Stimulated activated CD4-positive, alpha-beta T cell treated with anti-CD3 and anti-CD28 coated beads, Interleukin-12 subunit alpha, Interleukin-12 subunit beta, amount 100 ng/mL, for 48 hours (primary cell): ENCODE measurements at regions not wholly inside any gene's neighbourhood (a gene's known extent, or its start where the extent isn't known, plus 50 kb on each side); places are given as distances from the start of the nearest gene placed in this dataset.
"Not testable (repeated sequence)": the region's sequence is repeated elsewhere in the genome, so short reads cannot be mapped to it uniquely, and the experiment has no call there.

Experiments used
- DNase-seq, 3 donors: peaks; one replicate each; pipeline ENCODE4 v3.0.0-alpha.2; 2020; ENCODE audit warnings: low read depth in 2 of 3, low spot score in 1 of 3

DNA sequence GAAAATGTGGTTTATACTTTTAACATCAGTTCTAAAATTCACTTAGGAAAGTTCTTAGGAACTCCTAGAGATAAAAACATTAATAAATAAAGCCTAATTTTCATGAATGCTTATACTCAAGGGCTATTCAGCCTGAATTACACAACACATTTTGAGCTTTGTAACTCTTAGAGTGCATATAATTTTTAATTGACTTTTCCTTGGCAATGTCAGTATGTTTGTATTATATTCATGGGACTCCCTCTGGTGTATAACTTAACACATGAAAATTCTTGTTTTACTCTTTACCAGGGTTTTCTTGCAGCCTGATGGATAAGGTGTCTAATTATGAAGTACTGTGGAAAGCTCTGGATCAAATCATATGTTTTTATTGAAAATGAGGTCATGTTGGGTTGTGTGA, 150.6 kb upstream of the HMGA2 start:
- DNase-seq: no peak

DNA sequence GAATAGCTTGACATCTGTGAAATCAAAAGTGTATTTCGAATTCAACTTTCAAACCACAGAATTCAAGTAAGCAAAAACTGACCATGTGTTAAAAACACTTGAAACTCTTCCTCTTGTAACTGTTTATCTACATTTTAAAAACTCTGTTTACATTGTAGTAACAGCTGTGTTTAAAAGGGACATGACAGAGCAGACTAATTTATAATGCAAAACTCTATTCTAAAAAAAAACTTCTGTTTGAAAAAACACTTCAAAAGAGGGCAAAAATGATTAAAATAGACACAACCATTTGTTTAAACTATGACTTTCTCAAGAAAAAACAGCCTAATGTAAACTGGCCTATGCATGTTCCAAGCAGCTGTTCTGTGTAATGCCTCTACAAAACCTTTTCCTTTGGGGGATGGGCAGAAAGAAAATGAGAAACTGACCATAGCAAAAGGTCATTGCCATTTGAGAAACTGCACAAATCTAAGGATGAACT, 149.1 kb upstream of the HMGA2 start:
- no peak for DNase-seq

DNA sequence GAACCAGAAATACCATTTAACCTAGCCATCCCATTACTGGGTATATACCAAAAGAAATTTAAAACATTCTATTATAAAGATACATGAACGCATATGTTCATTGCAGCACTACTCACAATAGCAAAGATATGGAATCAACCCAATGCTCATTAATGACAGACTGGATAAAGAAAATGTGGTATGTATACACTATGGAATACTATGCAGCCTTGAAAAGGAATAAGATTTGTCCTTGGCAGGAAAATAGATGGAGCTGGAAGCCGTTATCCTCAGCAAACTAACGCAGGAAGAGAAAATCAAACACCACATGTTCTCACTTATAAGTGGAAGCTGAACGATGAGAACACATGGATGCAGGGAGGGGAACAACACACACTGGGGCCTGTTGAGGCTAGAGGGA, 146.1 kb upstream of the HMGA2 start:
- DNase-seq: not testable (repeated sequence)

DNA sequence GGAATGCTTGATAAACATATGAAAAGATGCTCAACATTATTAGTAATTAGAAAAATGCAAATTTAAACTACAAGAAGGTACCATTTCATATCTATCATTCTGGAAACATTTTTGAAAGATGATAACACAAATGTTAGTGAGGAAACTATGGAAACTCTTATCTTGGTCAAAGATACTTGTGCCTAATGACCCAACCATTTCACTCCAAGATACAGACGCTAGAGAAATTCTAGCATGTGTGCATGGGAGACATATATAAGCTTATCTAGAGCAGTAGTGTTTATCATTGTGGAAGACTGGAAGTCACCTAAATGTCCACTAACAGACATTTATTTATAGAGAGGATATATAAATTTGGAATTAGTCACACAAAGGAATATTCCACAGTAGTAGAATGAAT, 143.1 kb upstream of the HMGA2 start:
- DNase-seq: no peak

DNA sequence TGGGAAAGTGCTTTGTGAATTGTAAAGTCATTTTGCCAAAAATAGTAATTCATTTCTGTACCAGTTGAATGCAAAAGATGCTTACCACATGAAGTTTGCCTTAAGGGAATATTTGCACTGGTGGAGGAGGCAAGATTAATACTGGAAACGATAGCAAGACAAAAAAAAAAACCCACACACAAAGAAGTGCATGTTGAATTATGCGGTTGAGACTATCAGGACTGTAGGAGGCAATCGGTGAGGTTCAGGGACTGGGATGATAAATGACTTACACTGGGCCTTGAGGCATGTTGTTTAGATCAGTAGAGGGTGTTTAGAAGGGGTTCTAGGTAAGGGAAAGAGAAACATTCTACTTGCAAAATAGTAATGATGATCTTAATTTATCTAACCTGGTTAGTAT, 142.2 kb upstream of the HMGA2 start:
- DNase-seq: no peak

DNA sequence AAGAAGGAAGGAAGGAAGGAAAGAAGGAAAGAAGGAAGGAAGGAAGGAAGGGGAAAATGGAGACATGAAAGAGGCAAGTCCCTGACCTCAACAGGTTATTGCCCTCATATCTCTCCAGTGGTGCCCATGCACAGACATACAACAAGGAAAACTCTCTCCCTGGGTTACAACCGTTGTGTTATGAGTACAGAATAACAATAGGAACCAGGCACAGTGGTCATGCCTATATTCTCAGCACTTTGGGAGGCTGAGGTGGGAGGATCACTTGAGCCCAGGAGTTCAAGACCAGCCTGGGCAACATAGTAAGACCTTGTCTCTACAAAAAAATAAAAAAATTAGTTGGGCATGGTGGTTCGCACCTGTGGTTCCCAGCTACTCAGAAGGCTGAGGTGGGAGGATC, 139.4 kb upstream of the HMGA2 start:
- DNase-seq: no peak

DNA sequence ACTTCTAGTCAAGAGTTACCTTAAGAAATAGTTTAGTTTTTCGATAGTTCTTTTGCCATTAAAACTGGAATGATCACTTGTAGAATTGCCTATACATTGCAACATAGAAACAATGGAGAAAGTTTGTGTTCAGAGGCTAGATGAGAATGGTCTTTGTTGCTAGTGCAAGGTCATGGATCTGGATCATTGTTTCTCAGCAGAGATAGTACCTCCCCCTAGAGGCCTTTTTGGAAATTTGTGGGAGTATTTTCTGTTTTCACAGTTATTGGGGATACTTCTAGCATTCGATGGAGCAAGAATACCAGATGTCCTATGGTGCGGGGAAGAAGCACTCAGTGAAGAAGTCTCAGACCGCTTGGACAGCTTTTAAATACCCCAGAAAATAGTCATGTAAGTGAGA, 138.8 kb upstream of the HMGA2 start:
- DNase-seq: no peak

DNA sequence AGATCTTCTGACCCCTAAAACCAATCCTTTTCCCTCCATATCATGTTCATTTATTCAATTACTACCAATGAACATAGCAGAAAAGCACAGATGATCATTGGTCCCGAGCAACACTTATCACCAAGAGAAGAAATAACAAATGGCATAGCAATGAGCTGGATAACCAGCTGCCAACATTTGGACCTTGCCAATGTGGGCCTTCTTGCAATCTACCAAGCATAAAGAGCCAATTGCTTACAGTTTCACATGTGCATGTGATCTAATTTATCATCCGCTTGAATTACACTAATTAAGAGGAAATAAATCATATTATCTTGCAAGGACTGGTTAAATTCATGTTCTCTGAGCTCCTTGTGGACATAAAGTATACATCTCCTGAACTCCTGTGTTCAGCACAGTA, 134.8 kb upstream of the HMGA2 start:
- DNase-seq: no peak

DNA sequence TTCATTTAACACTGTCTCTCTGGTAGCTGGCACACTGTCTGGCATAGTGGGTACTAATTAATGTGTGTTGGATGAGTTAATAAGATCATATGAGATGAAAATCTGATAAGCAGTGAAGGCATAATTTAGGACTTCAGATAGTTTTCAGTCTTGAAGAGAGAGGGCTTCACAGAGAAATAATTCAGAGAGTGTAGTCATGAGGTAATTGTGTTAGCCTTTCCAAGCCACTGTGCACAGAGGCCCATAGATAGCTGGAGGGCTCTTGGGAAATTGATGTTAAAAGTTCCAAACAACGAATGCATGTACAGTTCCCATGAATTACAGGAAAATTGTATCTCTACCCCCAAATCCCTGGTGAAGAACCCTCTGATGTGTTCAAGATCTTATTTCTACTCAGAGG, 133.8 kb upstream of the HMGA2 start:
- no peak for DNase-seq

DNA sequence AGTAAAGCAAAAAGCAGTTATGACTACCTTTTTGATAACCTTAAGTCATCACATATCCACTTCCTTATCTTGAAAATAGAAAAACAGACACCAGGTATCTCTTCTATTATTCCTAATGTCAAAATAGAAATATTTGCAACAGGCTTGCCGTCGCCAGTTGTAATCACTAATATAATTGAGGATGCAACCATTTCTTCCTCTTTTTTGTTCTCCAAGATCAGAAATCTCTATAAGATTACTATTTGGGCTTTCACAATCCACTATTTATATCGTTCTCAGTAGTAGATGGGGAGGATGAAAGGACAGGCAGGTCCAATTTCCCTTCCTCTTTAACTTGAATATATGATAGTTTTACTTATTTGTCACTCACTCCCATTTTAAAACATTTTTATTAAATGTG, 130.2 kb upstream of the HMGA2 start:
- no peak for DNase-seq

DNA sequence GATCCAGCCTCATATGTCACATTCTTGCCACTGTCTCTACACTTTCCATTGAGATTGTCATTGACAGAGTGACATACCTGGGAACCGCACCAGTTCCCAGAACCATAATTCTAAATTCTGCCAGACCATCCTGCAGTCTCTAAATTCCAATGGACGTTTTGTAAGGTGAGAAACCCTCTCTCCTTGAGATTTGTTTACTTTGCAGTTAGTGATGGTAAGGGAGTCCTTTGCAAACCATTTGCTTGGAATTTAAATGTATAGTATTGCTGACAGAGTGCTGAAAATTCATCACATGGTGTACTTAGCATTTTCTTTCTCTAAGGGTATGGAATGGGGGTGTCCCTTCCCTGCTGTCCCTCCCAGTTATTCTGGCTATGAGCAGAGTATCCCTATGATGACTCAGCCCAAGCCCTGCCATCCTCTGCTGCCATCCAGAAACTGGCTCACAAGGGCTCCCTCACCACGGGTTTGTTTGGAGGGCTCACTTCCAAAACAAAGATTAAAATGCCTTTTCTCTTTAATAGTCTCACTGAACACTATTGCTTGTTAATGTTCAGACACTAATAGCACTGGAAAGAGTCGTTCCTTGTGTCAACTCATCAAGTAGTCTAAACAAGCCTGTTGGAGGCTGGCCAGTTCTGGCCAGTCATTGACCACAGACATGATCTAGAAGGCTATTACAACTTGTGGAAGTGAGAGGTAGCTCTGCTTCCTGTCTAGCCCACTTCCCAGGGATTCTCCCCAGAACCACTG, 129.0 kb upstream of the HMGA2 start:
- no peak for DNase-seq

DNA sequence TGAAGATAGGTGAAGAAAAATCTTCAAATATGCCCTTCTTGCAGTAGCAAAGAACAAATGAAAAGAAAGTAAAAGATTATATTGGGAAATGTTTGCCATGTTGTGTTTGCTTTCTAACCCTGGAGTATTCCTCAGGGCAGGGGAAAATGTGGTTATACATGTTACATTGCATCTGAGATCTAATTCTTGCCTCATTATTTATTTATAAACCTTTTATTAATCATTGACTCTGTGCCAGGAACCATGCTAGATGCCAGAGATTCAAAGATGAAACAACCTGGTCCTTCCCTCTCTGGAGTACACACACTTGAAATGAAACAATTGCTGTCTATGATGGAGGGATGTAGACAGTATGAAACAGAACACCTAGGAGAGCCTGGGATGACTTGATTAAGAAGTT, 128.1 kb upstream of the HMGA2 start:
- no peak for DNase-seq

DNA sequence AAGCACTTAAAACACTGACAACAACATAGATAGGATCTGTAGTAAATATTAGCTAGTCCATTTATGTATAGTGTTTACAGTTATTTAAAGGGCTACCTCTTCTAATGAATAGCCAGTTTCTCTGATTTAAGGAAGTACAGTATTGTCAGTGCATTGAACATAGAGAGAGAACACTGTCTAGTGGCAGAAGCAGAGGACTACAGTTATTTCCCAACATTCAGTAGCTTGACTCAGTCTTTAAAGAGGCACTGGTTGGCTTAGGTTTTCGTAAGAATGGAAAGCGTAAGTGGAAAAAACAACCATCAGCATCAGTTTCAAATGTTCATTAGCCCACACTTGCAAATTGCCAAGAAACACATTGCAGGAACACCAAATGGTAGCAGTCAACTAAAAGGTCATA, 125.0 kb upstream of the HMGA2 start:
- DNase-seq: no peak

DNA sequence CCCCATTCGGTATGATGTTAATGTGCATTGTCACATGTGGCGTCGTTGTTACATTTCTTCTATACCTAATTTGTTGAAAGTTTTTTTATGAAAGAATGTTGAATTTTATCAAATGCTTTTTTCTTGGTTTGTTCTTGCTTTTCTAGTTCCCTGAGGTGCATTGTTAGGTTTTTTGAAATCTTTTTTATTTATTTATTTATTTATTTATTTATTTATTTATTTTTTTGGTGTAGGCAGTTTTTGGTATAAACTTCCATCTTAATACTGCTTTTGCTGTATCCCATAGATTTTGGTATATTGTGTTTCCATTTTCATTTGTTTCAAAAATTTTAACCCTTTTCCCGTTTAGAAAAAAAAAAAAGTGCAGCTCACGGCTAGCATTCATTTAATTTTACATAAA, 121.1 kb upstream of the HMGA2 start:
- no peak for DNase-seq

DNA sequence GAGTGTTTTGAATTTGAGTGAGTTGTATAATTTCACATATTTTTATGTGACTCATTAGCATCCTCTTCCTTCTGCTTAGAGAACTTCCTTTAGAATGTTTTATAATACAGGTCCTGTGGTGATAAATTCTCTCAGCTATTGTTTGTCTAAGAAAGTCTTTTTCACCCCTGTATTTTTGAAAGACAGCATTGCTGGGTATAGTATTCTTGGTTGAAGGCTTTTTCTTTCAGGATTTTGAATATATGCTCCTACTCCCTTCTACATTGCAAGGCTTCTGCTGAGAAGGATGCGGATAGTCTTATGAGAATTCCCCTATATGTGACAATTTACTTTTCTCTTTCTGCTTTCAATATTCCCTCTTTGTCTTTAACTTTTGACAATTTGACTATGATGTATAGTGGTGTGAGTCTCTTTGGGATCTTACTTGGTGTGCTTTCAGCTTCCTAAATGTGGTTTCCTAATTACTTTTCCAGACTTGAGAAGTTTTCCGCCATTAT, 118.9 kb upstream of the HMGA2 start:
- DNase-seq: no peak

DNA sequence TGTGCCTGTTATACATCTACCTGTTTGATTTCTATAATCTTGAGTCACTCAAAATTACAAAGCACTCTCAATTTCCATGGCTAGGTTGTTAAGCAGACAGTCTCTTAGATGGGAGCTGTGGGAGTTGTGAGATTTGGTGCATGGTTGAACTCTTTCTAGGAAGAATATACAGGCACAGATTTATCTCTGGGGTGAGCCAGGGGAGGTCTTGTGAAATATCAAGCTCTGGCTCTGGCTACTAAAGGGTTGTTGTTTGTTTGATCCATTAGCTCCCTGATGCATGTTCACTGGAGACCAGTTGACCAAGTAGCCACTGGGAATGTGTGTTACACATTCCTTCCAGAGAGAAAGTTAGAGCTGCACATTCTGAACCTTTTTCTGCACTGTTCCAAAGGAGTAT, 117.2 kb upstream of the HMGA2 start:
- DNase-seq: no peak

DNA sequence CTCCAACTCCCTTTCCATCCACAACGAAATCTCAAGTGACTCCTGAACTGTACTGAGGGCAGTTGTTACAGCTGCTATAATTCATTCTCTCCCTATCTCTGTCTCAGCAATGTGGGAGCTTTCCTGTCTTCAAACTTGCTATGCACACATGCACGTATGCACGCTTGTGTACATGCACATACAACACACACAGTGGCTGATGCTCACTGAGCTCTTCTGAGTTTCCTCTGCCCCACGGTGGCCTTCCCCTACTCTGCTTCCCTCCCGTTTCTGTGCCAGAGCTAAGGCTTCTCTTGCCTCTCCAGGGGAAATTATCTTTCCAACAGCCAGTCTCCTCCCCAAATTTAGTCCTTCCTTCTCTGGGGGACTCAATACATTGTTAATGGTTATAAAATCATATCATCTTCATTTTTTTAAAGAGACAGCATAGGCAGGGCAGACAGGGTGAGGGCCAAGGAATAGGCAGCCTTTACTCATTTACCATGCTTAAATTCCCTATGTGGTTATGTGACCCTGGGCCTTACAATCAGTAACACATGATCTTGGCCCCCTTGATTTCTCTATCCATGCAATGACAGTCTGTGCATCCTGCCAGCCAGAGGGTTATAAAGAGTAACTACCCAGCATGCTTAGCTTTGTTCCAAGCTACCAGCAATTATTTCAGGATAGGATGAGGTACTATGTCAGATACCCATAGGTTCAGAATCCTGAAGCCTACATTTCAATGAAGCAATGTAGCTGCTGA, 111.9 kb upstream of the HMGA2 start:
- DNase-seq: no peak

DNA sequence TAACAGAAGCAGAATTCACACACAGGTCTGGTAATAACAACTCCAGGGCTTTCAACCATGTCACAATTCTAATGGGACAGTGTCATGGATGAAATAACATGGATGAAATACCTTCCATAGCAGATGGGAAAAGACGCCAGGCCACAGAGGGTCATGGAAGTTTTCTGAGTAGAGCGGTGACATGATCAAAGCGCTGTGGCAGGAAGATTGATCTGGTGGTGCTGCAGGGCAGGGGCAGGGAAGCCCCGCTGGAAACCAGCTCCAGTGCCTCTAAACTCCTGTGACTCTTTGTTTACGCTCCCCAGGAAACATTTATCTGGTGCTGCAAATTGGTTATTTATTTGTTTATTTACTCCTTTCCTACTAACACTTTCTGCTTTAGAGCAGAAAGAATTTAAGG, 108.3 kb upstream of the HMGA2 start:
- no peak for DNase-seq

DNA sequence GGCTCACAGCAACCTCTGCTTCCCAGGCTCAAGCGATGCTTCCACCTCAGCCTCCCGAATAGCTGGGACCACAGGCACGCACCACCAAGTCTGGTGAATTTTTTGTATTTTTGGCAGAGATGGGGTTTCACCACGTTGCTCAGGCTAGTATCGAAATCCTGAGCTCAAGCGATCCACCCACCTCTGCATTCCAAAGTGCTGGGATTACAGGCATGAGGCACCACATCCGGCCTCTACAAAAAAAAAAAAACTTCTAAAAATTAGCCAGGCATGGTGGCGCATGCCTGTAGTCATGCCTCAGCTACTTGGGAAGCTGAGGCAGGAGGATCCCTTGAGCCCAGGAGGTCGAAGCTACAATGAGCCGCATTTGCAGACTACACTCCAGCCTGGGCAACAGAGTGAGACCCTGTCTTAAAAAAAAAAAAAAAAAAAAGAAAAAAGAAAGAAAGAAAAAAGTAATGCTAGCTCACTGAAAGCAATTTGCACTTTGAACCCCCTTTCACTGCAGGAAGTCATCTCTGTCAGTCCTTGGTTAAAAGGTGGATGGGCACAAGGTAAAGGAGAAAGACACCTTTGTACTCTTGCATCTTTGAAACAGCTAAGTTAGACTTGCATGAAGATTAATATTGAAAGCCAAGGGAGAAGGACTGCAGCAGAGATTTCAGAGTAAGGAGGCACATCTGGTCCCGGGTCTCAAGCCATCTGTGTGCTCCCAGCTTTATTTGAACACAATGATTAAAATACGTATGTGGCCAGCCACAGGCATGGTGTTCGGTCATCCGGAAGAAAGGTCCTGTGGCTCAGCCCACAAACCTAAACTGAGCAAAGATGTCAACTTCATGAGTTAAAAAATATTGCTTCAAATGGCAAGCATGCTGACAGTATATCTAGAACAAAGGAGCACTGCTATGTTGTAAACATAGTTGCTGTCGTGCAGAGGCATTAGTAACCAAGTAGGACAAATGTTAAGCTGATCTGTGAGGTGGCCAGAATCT, 103.8 kb upstream of the HMGA2 start:
- no peak for DNase-seq

DNA sequence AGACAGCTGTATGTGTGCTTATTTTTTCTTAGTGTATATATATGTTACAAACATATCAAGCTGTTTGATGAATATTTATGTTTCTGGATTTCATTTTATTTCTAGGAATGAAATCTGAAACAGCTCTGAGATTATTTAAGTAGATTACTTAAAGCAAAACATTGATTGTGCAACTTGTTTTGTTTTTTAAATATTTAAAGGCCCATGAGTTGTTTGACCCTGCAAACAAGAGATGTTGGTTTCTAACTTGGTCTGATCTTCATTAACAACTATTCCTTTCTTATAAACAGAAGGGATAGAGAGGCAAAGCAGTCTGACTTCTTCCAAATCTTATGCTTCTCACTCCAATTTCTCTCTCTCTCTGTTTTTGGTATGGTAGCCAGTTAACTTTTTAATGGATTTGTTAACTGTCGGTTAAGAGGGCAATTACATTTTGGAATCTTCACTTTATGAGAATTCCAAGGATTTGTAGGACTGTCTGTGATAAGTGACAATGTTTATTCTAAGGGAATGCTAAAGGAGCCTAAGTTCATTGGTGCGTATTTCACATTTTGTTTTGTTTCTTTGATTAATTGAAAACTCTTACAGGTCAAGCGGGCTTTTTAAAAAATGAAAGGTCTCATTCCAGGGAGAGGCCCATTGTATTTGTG, 102.6 kb upstream of the HMGA2 start:
- DNase-seq: no peak

DNA sequence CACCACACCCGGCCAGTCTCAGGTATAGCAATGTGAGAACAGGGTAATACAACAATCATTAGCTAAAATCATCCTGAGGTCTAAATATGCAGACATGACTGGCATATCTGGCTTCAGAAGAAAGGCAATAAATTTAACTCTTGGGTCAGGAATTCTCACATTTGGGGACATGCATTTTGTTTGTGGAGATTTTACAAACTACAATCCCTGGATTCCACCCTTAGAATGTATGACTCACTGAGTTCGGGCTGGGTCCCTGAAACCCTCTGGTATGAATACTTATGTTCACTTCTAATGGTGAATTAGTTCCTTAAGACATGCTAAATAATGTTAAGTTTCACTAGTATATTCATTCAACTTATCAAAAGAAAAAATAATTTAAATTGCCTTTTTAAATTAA, 98.9 kb upstream of the HMGA2 start:
- no peak for DNase-seq
